ENCODE measurements at regions not wholly inside any gene's neighbourhood (a gene's known extent, or its start where the extent isn't known, plus 50 kb on each side); places are given as distances from the start of the nearest gene placed in this dataset.

- H3K4me1 ChIP-seq (ENCODE audit: insufficient read depth, low read length, poor library complexity, severe bottlenecking), result no peaks in the 10 kb centered on the region
- no peaks in the 10 kb centered on the region for H3K36me3 ChIP-seq (ENCODE audit: insufficient read depth, low read length, poor library complexity, severe bottlenecking)
- intact Hi-C loops (cut with micrococcal nuclease; ENCODE audit: unreplicated experiment), result no loop called here
- no peak overlapping the region for H3K4me3 ChIP-seq (ENCODE audit: low read depth, low read length, poor library complexity, severe bottlenecking)
- no peaks in the 10 kb centered on the region for H3K9me3 ChIP-seq (ENCODE audit: low read depth, low read length, poor library complexity, severe bottlenecking)
- TF ChIP-seq EZH2 (IDR thresholded peaks at IDR 0.05; ENCODE audit: borderline replicate concordance, low read depth, low read length, poor library complexity, severe bottlenecking), result no peak
- no peak overlapping the region for H3K27ac ChIP-seq (ENCODE audit: low read depth, low read length, poor library complexity, severe bottlenecking)
- no peak for DNase-seq (ENCODE audit: low spot score)
- BruUV-seq (replicated peaks), result no TSS peak
- ChIA-PET POLR2A (ENCODE audit: low non-redundant PET) (no interaction called here), CTCF (no interaction called here)
- no peaks in the 10 kb centered on the region for H3K27me3 ChIP-seq (replicated peaks; ENCODE audit: insufficient read depth, low read depth, low read length, poor library complexity)
These were observed 995.7 kb downstream of the FLRT2 start for GRCh38 chr14:86525673-86526072.

GRCh38 chr14:86521843-86522242 lies 991.9 kb downstream of the FLRT2 start:
- no peak overlapping the region for H3K4me3 ChIP-seq (ENCODE audit: low read depth, low read length, poor library complexity, severe bottlenecking)
- peaks cover 11% of the 10 kb centered on the region for H3K4me1 ChIP-seq (ENCODE audit: insufficient read depth, low read length, poor library complexity, severe bottlenecking)
- no peak overlapping the region for H3K27ac ChIP-seq (ENCODE audit: low read depth, low read length, poor library complexity, severe bottlenecking)
- H3K27me3 ChIP-seq (replicated peaks; ENCODE audit: insufficient read depth, low read depth, low read length, poor library complexity), result no peaks in the 10 kb centered on the region
- H3K36me3 ChIP-seq (ENCODE audit: insufficient read depth, low read length, poor library complexity, severe bottlenecking), result no peaks in the 10 kb centered on the region
- TF ChIP-seq EZH2 (IDR thresholded peaks at IDR 0.05; ENCODE audit: borderline replicate concordance, low read depth, low read length, poor library complexity, severe bottlenecking) (no peak), CTCF (conservative IDR thresholded peaks at IDR 0.05; ENCODE audit: low read depth, low read length) (no peak)
- POLR2A ChIA-PET (ENCODE audit: low non-redundant PET), result no interaction called here
- CTCF ChIA-PET, result no interaction called here
- intact Hi-C loops (cut with micrococcal nuclease; ENCODE audit: unreplicated experiment), result no loop called here
- H3K9me3 ChIP-seq (ENCODE audit: low read depth, low read length, poor library complexity, severe bottlenecking), result no peaks in the 10 kb centered on the region
- BruUV-seq (replicated peaks), result no TSS peak
- DNase-seq (ENCODE audit: low spot score), result no peak

- Histone ChIP-seq H3K27ac (ENCODE audit: low read depth, low read length, poor library complexity, severe bottlenecking) (peak overlapping the region; percentile 21), H3K36me3 (ENCODE audit: insufficient read depth, low read length, poor library complexity, severe bottlenecking) (no peaks in the 10 kb centered on the region), H3K9me3 (ENCODE audit: low read depth, low read length, poor library complexity, severe bottlenecking) (no peaks in the 10 kb centered on the region), H3K4me1 (ENCODE audit: insufficient read depth, low read length, poor library complexity, severe bottlenecking) (peaks cover 11% of the 10 kb centered on the region), H3K4me3 (ENCODE audit: low read depth, low read length, poor library complexity, severe bottlenecking) (no peak overlapping the region), H3K27me3 (replicated peaks; ENCODE audit: insufficient read depth, low read depth, low read length, poor library complexity) (no peaks in the 10 kb centered on the region)
- intact Hi-C loops (cut with micrococcal nuclease; ENCODE audit: unreplicated experiment), result no loop called here
- no TSS peak for BruUV-seq (replicated peaks)
- no peak for DNase-seq (ENCODE audit: low spot score)
- CTCF ChIA-PET, result no interaction called here
- TF ChIP-seq EZH2 (IDR thresholded peaks at IDR 0.05; ENCODE audit: borderline replicate concordance, low read depth, low read length, poor library complexity, severe bottlenecking), result no peak
- no peak for TF ChIP-seq CTCF (conservative IDR thresholded peaks at IDR 0.05; ENCODE audit: low read depth, low read length)
- POLR2A ChIA-PET (ENCODE audit: low non-redundant PET), result no interaction called here
These were observed 991.2 kb downstream of the FLRT2 start for GRCh38 chr14:86521031-86521730.

GRCh38 chr14:86518298-86518697 lies 988.4 kb downstream of the FLRT2 start:
- no peaks in the 10 kb centered on the region for H3K27me3 ChIP-seq (replicated peaks; ENCODE audit: insufficient read depth, low read depth, low read length, poor library complexity)
- peaks cover 29% of the 10 kb centered on the region for H3K4me1 ChIP-seq (ENCODE audit: insufficient read depth, low read length, poor library complexity, severe bottlenecking)
- BruUV-seq (replicated peaks), result no TSS peak
- intact Hi-C loops (cut with micrococcal nuclease; ENCODE audit: unreplicated experiment), result no loop called here
- CTCF ChIA-PET, result no interaction called here
- no peaks in the 10 kb centered on the region for H3K36me3 ChIP-seq (ENCODE audit: insufficient read depth, low read length, poor library complexity, severe bottlenecking)
- POLR2A ChIA-PET (ENCODE audit: low non-redundant PET), result interaction anchor here (0.6 kb wide), 1 partner anchor 14 kb away, joined by 3 read pairs; no protein-coding TSS in a partner anchor
- H3K4me3 ChIP-seq (ENCODE audit: low read depth, low read length, poor library complexity, severe bottlenecking), result no peak overlapping the region
- peak overlapping the region; percentile 59 for H3K27ac ChIP-seq (ENCODE audit: low read depth, low read length, poor library complexity, severe bottlenecking)
- TF ChIP-seq CTCF (conservative IDR thresholded peaks at IDR 0.05; ENCODE audit: low read depth, low read length), result no peak
- no peak for TF ChIP-seq EZH2 (IDR thresholded peaks at IDR 0.05; ENCODE audit: borderline replicate concordance, low read depth, low read length, poor library complexity, severe bottlenecking)
- H3K9me3 ChIP-seq (ENCODE audit: low read depth, low read length, poor library complexity, severe bottlenecking), result no peaks in the 10 kb centered on the region
- DNase-seq (ENCODE audit: low spot score), result no peak
